ENCODE measurements at regions not wholly inside any gene's neighbourhood (a gene's known extent, or its start where the extent isn't known, plus 50 kb on each side); places are given as distances from the start of the nearest gene placed in this dataset.

- Histone ChIP-seq H2BK15ac (ENCODE audit: low read length) (no peak overlapping the region), H3K4me3 (ENCODE audit: low read length in 2 of 2) (no peak overlapping the region), H3K27ac (replicated peaks; ENCODE audit: low read length) (no peak overlapping the region), H3K18ac (ENCODE audit: low read length) (no peak overlapping the region), H3K4me2 (ENCODE audit: insufficient read depth, low read length, poor library complexity, severe bottlenecking) (no peak overlapping the region), H2AFZ (ENCODE audit: low read length) (no peak overlapping the region), H3K9me3 (replicated peaks in 1 of 2; ENCODE audit: control insufficient read depth in 2 of 2, insufficient read depth in 1 of 2, low read depth in 1 of 2, low read length in 2 of 2) (no peaks in the 10 kb centered on the region), H4K8ac (ENCODE audit: low read depth, low read length) (no peak overlapping the region), H3K23ac (ENCODE audit: low read depth, low read length, poor library complexity) (no peak overlapping the region), H3K4ac (ENCODE audit: low read length) (no peak overlapping the region), H3K27me3 (ENCODE audit: control insufficient read depth in 3 of 3, insufficient read depth in 3 of 3, low read depth in 1 of 3, low read length in 3 of 3) (no peaks in the 10 kb centered on the region), H3K14ac (ENCODE audit: low read length) (no peak overlapping the region), H4K91ac (ENCODE audit: low read depth, low read length, poor library complexity) (no peak overlapping the region), H3K36me3 (replicated peaks in 1 of 2; ENCODE audit: control insufficient read depth in 2 of 2, insufficient read depth in 2 of 2, low read length in 2 of 2) (no peaks in the 10 kb centered on the region), H2BK12ac (ENCODE audit: low read length) (no peak overlapping the region), H2BK5ac (ENCODE audit: low read length) (no peak overlapping the region), H3K4me1 (ENCODE audit: control insufficient read depth in 2 of 2, insufficient read depth in 1 of 2, low read depth in 1 of 2, low read length in 2 of 2) (peaks cover 4 to 8% of the 10 kb centered on the region in 2 donors), H3K9ac (ENCODE audit: low read depth, low read length, poor library complexity) (no peak overlapping the region), H2BK120ac (ENCODE audit: low read depth, low read length) (no peak overlapping the region), H2AK5ac (ENCODE audit: low read depth, low read length) (no peak overlapping the region), H3K79me1 (ENCODE audit: low read depth, low read length) (peaks cover 2% of the 10 kb centered on the region)
- DNase-seq (ENCODE audit: low spot score) = no peak
- no CpG with 5 or more reads among the region's 12 CpGs for WGBS, 2 donors (ENCODE audit: extremely low coverage in 2 of 2, insufficient read length in 2 of 2, insufficient replicate concordance in 1 of 2)
Observed at GRCh38 chr22:48558016-48558415, 1269.7 kb downstream of the BRD1 start.

- Histone ChIP-seq H3K79me1 (ENCODE audit: low read depth, low read length) (peaks cover 2% of the 10 kb centered on the region), H3K27me3 (ENCODE audit: control insufficient read depth in 3 of 3, insufficient read depth in 3 of 3, low read depth in 1 of 3, low read length in 3 of 3) (no peaks in the 10 kb centered on the region), H2AFZ (ENCODE audit: low read length) (no peak overlapping the region), H2AK5ac (ENCODE audit: low read depth, low read length) (no peak overlapping the region), H3K23ac (ENCODE audit: low read depth, low read length, poor library complexity) (no peak overlapping the region), H3K4me3 (ENCODE audit: low read length in 2 of 2) (no peak overlapping the region), H3K14ac (ENCODE audit: low read length) (no peak overlapping the region), H3K4ac (ENCODE audit: low read length) (no peak overlapping the region), H3K18ac (ENCODE audit: low read length) (no peak overlapping the region), H3K9ac (ENCODE audit: low read depth, low read length, poor library complexity) (no peak overlapping the region), H3K9me3 (replicated peaks in 1 of 2; ENCODE audit: control insufficient read depth in 2 of 2, insufficient read depth in 1 of 2, low read depth in 1 of 2, low read length in 2 of 2) (no peaks in the 10 kb centered on the region), H3K36me3 (replicated peaks in 1 of 2; ENCODE audit: control insufficient read depth in 2 of 2, insufficient read depth in 2 of 2, low read length in 2 of 2) (no peaks in the 10 kb centered on the region), H2BK5ac (ENCODE audit: low read length) (peak overlapping the region; percentile 53), H3K27ac (replicated peaks; ENCODE audit: low read length) (no peak overlapping the region), H3K4me2 (ENCODE audit: insufficient read depth, low read length, poor library complexity, severe bottlenecking) (no peak overlapping the region), H2BK12ac (ENCODE audit: low read length) (no peak overlapping the region), H4K91ac (ENCODE audit: low read depth, low read length, poor library complexity) (no peak overlapping the region), H3K4me1 (ENCODE audit: control insufficient read depth in 2 of 2, insufficient read depth in 1 of 2, low read depth in 1 of 2, low read length in 2 of 2) (peaks cover 4 to 8% of the 10 kb centered on the region in 2 donors), H2BK120ac (ENCODE audit: low read depth, low read length) (no peak overlapping the region), H4K8ac (ENCODE audit: low read depth, low read length) (no peak overlapping the region), H2BK15ac (ENCODE audit: low read length) (no peak overlapping the region)
- WGBS, 2 donors (ENCODE audit: extremely low coverage in 2 of 2, insufficient read length in 2 of 2, insufficient replicate concordance in 1 of 2) = no CpG with 5 or more reads among the region's 11 CpGs
- no peak for DNase-seq (ENCODE audit: low spot score)
Observed at GRCh38 chr22:48557473-48557872, 1270.2 kb downstream of the BRD1 start.

- H3K27ac ChIP-seq (replicated peaks; ENCODE audit: low read length) = no peak overlapping the region
- H3K9me3 ChIP-seq (replicated peaks in 1 of 2; ENCODE audit: control insufficient read depth in 2 of 2, insufficient read depth in 1 of 2, low read depth in 1 of 2, low read length in 2 of 2) = no peaks in the 10 kb centered on the region
- no peak overlapping the region for H2AFZ ChIP-seq (ENCODE audit: low read length)
- peaks cover 2% of the 10 kb centered on the region for H3K79me1 ChIP-seq (ENCODE audit: low read depth, low read length)
- peak overlapping the region; percentile 15 for H2BK15ac ChIP-seq (ENCODE audit: low read length)
- H3K27me3 ChIP-seq (ENCODE audit: control insufficient read depth in 3 of 3, insufficient read depth in 3 of 3, low read depth in 1 of 3, low read length in 3 of 3) = no peaks in the 10 kb centered on the region
- WGBS, 2 donors (ENCODE audit: extremely low coverage in 2 of 2, insufficient read length in 2 of 2, insufficient replicate concordance in 1 of 2) = no CpG with 5 or more reads among the region's 12 CpGs
- H3K4ac ChIP-seq (ENCODE audit: low read length) = no peak overlapping the region
- H3K36me3 ChIP-seq (replicated peaks in 1 of 2; ENCODE audit: control insufficient read depth in 2 of 2, insufficient read depth in 2 of 2, low read length in 2 of 2) = no peaks in the 10 kb centered on the region
- H3K4me1 ChIP-seq (ENCODE audit: control insufficient read depth in 2 of 2, insufficient read depth in 1 of 2, low read depth in 1 of 2, low read length in 2 of 2) = peaks cover 4 to 8% of the 10 kb centered on the region in 2 donors
- no peak overlapping the region for H3K9ac ChIP-seq (ENCODE audit: low read depth, low read length, poor library complexity)
- no peak overlapping the region for H3K14ac ChIP-seq (ENCODE audit: low read length)
- H2BK12ac ChIP-seq (ENCODE audit: low read length) = no peak overlapping the region
- no peak overlapping the region for H3K4me3 ChIP-seq (ENCODE audit: low read length in 2 of 2)
- DNase-seq (ENCODE audit: low spot score) = no peak
- no peak overlapping the region for H3K4me2 ChIP-seq (ENCODE audit: insufficient read depth, low read length, poor library complexity, severe bottlenecking)
- peak overlapping the region; percentile 53 for H2BK5ac ChIP-seq (ENCODE audit: low read length)
- no peak overlapping the region for H4K8ac ChIP-seq (ENCODE audit: low read depth, low read length)
- peak overlapping the region; percentile 5 for H3K18ac ChIP-seq (ENCODE audit: low read length)
- no peak overlapping the region for H3K23ac ChIP-seq (ENCODE audit: low read depth, low read length, poor library complexity)
- no peak overlapping the region for H2AK5ac ChIP-seq (ENCODE audit: low read depth, low read length)
- H2BK120ac ChIP-seq (ENCODE audit: low read depth, low read length) = no peak overlapping the region
- H4K91ac ChIP-seq (ENCODE audit: low read depth, low read length, poor library complexity) = no peak overlapping the region
Observed at GRCh38 chr22:48556751-48557150, 1270.9 kb downstream of the BRD1 start.

- no peak for DNase-seq (ENCODE audit: low spot score)
- Histone ChIP-seq H3K79me1 (ENCODE audit: low read depth, low read length) (peaks cover 2% of the 10 kb centered on the region), H3K36me3 (replicated peaks in 1 of 2; ENCODE audit: control insufficient read depth in 2 of 2, insufficient read depth in 2 of 2, low read length in 2 of 2) (no peaks in the 10 kb centered on the region), H2BK12ac (ENCODE audit: low read length) (no peak overlapping the region), H3K4me1 (ENCODE audit: control insufficient read depth in 2 of 2, insufficient read depth in 1 of 2, low read depth in 1 of 2, low read length in 2 of 2) (peaks cover 1 to 3% of the 10 kb centered on the region in 2 donors), H3K9ac (ENCODE audit: low read depth, low read length, poor library complexity) (no peak overlapping the region), H3K4me2 (ENCODE audit: insufficient read depth, low read length, poor library complexity, severe bottlenecking) (no peak overlapping the region), H3K18ac (ENCODE audit: low read length) (no peak overlapping the region), H2BK120ac (ENCODE audit: low read depth, low read length) (no peak overlapping the region), H2BK5ac (ENCODE audit: low read length) (peak overlapping the region; percentile 66), H3K4ac (ENCODE audit: low read length) (no peak overlapping the region), H3K9me3 (replicated peaks in 1 of 2; ENCODE audit: control insufficient read depth in 2 of 2, insufficient read depth in 1 of 2, low read depth in 1 of 2, low read length in 2 of 2) (no peaks in the 10 kb centered on the region), H2BK15ac (ENCODE audit: low read length) (peak overlapping the region; percentile 1), H3K27me3 (ENCODE audit: control insufficient read depth in 3 of 3, insufficient read depth in 3 of 3, low read depth in 1 of 3, low read length in 3 of 3) (no peaks in the 10 kb centered on the region), H2AK5ac (ENCODE audit: low read depth, low read length) (no peak overlapping the region), H3K14ac (ENCODE audit: low read length) (peak overlapping the region; percentile 47), H4K8ac (ENCODE audit: low read depth, low read length) (no peak overlapping the region), H4K91ac (ENCODE audit: low read depth, low read length, poor library complexity) (no peak overlapping the region), H3K4me3 (ENCODE audit: low read length in 2 of 2) (no peak overlapping the region), H2AFZ (ENCODE audit: low read length) (no peak overlapping the region), H3K23ac (ENCODE audit: low read depth, low read length, poor library complexity) (no peak overlapping the region), H3K27ac (replicated peaks; ENCODE audit: low read length) (no peak overlapping the region)
- no CpG with 5 or more reads among the region's 8 CpGs for WGBS, 2 donors (ENCODE audit: extremely low coverage in 2 of 2, insufficient read length in 2 of 2, insufficient replicate concordance in 1 of 2)
Observed at GRCh38 chr22:48556222-48556621, 1271.5 kb downstream of the BRD1 start.
